Left lung (tissue), 4 donors: ENCODE measurements at regions not wholly inside any gene's neighbourhood (a gene's known extent, or its start where the extent isn't known, plus 50 kb on each side); places are given as distances from the start of the nearest gene placed in this dataset.

Experiments
- ATAC-seq: fragments of 200-7000 bp; cut with Tn5 transposase; one replicate; pipeline ENCODE4 v1.9.1; 2020; ENCODE audit warnings: moderate library complexity
- DNase-seq, 4 donors: peaks; one replicate each; pipeline ENCODE4 v3.0.0-alpha.2; 2013 to 2020
- H3K27ac ChIP-seq, 2 donors: fragments of 200-600 bp; sonication (generic) in 1 of 2; one replicate each; pipeline versions ENCODE4 v1.5.0 to v1.8.0; 2020 to 2021
- H3K27me3 ChIP-seq, 2 donors: fragments of 200-600 bp; sonication (generic) in 1 of 2; one replicate each; pipeline versions ENCODE4 v1.5.0 to v1.8.0; 2020 to 2021
- H3K36me3 ChIP-seq, 2 donors: fragments of 200-600 bp; sonication (generic) in 1 of 2; one replicate each; pipeline versions ENCODE4 v1.5.0 to v1.8.0; 2020 to 2021
- H3K4me1 ChIP-seq, 2 donors: fragments of 200-600 bp; one replicate each; pipeline ENCODE4 v1.8.0; 2021
- H3K4me3 ChIP-seq, 2 donors: fragments of 200-600 bp; sonication (generic) in 1 of 2; one replicate each; pipeline versions ENCODE4 v1.5.0 to v1.8.0; 2020 to 2021; ENCODE audit warnings: mild to moderate bottlenecking in 1 of 2
- H3K9me3 ChIP-seq, 2 donors: fragments of 200-600 bp; sonication (generic) in 1 of 2; one replicate each; pipeline versions ENCODE4 v1.5.0 to v1.8.0; 2020 to 2021
- intact Hi-C, 2 donors: fragments of 100-400 bp; cut with DNase I; formaldehyde crosslinking; loops; one replicate each; pipeline versions ENCODE4 v1.11.2 to v1.14.2; 2022
- TF ChIP-seq, protein P1 (sequence below), 2 donors: fragments of 200-600 bp; sonication (generic) in 1 of 2; IDR thresholded peaks; one replicate each; pipeline versions ENCODE4 v1.5.0 to v1.8.0; 2021; ENCODE audit warnings: antibody characterized with exemption in 2 of 2
- donor health status: DM: no; HTN: yes; CAD: no.
- donor health status: DM: no; HTN: no; CAD: no.

DNA sequence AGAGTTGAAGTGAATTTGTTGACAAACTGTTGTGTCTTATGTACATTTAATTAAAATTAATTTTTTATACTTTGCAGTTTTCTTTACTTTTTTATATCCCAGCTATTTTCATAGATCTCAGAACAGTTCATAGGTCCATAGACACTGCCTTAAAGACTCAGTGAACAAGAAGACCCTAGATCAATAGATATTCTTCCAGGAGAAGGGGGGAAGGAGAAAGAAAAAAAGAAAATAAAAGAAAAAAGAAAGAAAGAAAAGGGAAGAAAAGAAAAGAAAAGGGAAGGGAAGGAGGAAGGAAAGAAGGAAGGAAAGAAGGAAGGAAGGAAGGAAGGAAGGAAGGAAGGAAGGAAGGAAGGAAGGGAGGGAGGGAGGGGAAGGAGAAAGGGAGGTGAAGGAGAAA is 130.8 kb downstream of the MAFB start:
- Histone ChIP-seq H3K27ac (no peak overlapping the region), H3K4me1 (peaks cover 7 to 20% of the 10 kb centered on the region in 2 donors), H3K27me3 (no peaks in the 10 kb centered on the region), H3K36me3 (no peaks in the 10 kb centered on the region), H3K4me3 (no peak overlapping the region), H3K9me3 (peaks cover 0 to 2% of the 10 kb centered on the region in 2 donors)
- ATAC-seq (no peak), DNase-seq (no peak)
- intact Hi-C loops, result no loop called here
- TF ChIP-seq, protein P1, sequence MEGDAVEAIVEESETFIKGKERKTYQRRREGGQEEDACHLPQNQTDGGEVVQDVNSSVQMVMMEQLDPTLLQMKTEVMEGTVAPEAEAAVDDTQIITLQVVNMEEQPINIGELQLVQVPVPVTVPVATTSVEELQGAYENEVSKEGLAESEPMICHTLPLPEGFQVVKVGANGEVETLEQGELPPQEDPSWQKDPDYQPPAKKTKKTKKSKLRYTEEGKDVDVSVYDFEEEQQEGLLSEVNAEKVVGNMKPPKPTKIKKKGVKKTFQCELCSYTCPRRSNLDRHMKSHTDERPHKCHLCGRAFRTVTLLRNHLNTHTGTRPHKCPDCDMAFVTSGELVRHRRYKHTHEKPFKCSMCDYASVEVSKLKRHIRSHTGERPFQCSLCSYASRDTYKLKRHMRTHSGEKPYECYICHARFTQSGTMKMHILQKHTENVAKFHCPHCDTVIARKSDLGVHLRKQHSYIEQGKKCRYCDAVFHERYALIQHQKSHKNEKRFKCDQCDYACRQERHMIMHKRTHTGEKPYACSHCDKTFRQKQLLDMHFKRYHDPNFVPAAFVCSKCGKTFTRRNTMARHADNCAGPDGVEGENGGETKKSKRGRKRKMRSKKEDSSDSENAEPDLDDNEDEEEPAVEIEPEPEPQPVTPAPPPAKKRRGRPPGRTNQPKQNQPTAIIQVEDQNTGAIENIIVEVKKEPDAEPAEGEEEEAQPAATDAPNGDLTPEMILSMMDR (IDR thresholded peaks at IDR 0.05), result no peak

DNA sequence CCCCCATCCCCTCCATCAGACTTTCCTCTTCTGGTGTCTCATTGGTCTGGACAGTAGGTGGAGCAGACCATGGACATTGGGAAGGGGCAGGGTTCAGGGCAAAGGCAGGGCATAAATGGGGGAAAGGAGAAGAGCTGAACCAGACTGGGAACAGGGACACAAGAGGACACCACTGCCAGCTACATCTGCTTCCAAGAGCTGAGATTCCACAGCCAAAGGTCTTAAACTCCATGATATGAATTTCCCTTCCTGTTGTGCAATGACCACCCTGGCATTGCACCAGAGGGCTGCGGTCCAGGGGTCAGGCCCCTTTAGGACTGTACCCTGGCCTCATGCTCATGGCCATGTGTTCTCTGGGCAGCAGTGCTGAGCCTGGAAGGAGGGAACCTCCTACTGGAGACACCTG is 137.9 kb downstream of the MAFB start:
- peak in 2 of 4 donors; percentile 5 to 21 for DNase-seq

DNA sequence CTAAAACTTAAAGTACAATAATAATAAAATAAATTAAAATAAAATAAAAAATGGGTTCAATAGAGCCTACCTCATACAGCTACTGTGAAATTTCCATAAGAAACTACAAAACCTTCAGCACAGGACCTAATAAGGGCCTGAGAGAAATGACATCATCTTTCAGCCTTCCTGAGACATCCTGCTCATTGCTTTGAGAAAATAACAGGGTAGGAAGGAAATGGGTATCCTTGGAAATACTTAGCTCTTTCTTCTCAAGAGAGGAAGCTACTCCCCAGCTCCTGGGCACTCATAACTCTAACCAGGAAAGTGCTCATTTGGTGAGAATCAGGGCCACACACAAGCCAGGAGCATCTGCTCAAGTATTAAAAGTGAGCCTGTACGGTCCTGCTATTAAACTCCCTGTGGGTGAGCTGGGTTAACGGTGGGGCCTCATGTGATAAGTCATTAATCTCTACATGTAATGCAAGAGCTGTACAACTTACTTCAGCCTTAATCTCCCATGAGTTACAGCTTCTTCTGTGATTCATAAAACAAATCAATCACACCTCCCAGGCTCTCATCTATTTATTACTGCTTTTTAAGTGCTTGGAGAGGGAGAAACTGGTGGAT is 141.4 kb downstream of the MAFB start:
- TF ChIP-seq, protein P1 (IDR thresholded peaks at IDR 0.05), result no peak
- Histone ChIP-seq H3K27me3 (no peaks in the 10 kb centered on the region), H3K4me3 (no peak overlapping the region), H3K27ac (no peak overlapping the region), H3K4me1 (peaks cover 0 to 3% of the 10 kb centered on the region in 2 donors), H3K36me3 (no peaks in the 10 kb centered on the region), H3K9me3 (no peaks in the 10 kb centered on the region)
- DNase-seq, result no peak
- ATAC-seq, result no peak
- intact Hi-C loops, result no loop called here

More for the DNA sequence above, 137.9 kb downstream of the MAFB start:
- H3K4me3 ChIP-seq, result no peak overlapping the region
- H3K9me3 ChIP-seq, result peaks cover 0 to 2% of the 10 kb centered on the region in 2 donors
- no peaks in the 10 kb centered on the region for H3K27me3 ChIP-seq
- intact Hi-C loops, result no loop called here
- ATAC-seq, result no peak
- peaks cover 0 to 3% of the 10 kb centered on the region in 2 donors for H3K4me1 ChIP-seq
- H3K27ac ChIP-seq, result no peak overlapping the region
- no peaks in the 10 kb centered on the region for H3K36me3 ChIP-seq
- TF ChIP-seq, protein P1 (IDR thresholded peaks at IDR 0.05), result no peak

DNA sequence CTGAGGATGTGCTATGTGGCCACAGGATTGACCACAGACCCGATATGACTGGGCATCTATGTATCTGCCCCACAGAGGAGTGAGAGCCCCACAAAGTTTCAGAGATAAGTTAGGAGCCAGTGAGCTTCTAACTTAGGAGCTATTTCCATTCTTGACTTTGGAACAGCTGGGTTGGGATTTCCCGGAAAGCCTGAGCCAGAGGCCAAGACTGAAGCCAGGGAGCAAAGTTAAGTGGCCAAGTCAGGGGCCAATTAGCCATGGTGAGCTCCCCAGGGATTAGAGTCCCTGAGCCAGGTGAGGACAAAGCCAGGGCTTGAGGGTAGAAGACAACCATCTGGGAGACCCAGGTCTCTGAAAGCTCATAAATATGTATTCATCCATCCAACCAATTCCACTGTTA is 143.6 kb downstream of the MAFB start:
- intact Hi-C loops, result no loop called here
- DNase-seq (no peak), ATAC-seq (no peak)
- H3K4me3 ChIP-seq, result no peak overlapping the region
- H3K4me1 ChIP-seq, result no peaks in the 10 kb centered on the region
- TF ChIP-seq, protein P1 (IDR thresholded peaks at IDR 0.05), result no peak
- no peaks in the 10 kb centered on the region for H3K9me3 ChIP-seq
- no peaks in the 10 kb centered on the region for H3K36me3 ChIP-seq
- no peaks in the 10 kb centered on the region for H3K27me3 ChIP-seq
- no peak overlapping the region for H3K27ac ChIP-seq

- Histone ChIP-seq H3K27me3 (peaks cover 0 to 4% of the 10 kb centered on the region in 2 donors), H3K36me3 (no peaks in the 10 kb centered on the region), H3K4me1 (no peaks in the 10 kb centered on the region), H3K27ac (no peak overlapping the region), H3K4me3 (no peak overlapping the region), H3K9me3 (no peaks in the 10 kb centered on the region)
- ATAC-seq, result no peak
- no peak for DNase-seq
- TF ChIP-seq, protein P1 (IDR thresholded peaks at IDR 0.05), result no peak
- intact Hi-C loops, result no loop called here
These were observed 147.0 kb downstream of the MAFB start for GRCh38 chr20:40542065-40542464.
